Upper lobe of left lung (tissue), 4 donors: ENCODE measurements at regions not wholly inside any gene's neighbourhood (a gene's known extent, or its start where the extent isn't known, plus 50 kb on each side); places are given as distances from the start of the nearest gene placed in this dataset.

Experiments
- EP300 ChIP-seq, 4 donors: sonication (generic); formaldehyde crosslinking; IDR thresholded peaks; one replicate each; pipeline ENCODE4 v1.5.1; 2017; ENCODE audit warnings: antibody characterized with exemption in 4 of 4, control low read depth in 2 of 4
- POLR2AphosphoS5 ChIP-seq, 2 donors: sonication (generic); formaldehyde crosslinking; IDR thresholded peaks; one replicate each; pipeline ENCODE4 v1.5.1; 2017; ENCODE audit warnings: antibody characterized with exemption in 2 of 2
- TF ChIP-seq, protein P1 (sequence below), 6 experiments: fragments of 450-650 bp in 4 of 6; fragments of 200-600 bp in 2 of 6; sonication (generic) in 2 of 6; IDR thresholded peaks; one replicate each; pipeline ENCODE4 v1.5.1; 2016 to 2019; ENCODE audit warnings: antibody characterized with exemption in 6 of 6

DNA sequence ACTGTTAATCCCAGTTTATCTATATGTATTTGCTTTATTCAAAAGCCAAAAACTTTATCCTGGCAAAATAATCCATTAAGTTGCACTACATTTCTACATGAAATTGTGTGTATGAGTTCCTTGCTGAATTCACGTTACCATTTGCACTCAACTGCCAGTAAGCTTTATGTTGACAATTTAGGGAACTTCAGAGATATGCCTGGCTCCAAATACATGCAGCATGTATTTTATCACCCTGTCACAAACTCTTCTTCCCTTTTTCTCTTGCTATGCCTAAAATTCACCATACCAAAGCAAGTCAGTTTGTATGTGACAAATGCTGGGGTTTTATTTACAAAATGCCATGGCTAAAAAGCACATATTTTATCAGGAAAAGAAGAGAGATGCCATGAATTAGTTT, 157.6 kb upstream of the CDH2 start:
- TF ChIP-seq, protein P1, sequence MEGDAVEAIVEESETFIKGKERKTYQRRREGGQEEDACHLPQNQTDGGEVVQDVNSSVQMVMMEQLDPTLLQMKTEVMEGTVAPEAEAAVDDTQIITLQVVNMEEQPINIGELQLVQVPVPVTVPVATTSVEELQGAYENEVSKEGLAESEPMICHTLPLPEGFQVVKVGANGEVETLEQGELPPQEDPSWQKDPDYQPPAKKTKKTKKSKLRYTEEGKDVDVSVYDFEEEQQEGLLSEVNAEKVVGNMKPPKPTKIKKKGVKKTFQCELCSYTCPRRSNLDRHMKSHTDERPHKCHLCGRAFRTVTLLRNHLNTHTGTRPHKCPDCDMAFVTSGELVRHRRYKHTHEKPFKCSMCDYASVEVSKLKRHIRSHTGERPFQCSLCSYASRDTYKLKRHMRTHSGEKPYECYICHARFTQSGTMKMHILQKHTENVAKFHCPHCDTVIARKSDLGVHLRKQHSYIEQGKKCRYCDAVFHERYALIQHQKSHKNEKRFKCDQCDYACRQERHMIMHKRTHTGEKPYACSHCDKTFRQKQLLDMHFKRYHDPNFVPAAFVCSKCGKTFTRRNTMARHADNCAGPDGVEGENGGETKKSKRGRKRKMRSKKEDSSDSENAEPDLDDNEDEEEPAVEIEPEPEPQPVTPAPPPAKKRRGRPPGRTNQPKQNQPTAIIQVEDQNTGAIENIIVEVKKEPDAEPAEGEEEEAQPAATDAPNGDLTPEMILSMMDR (IDR thresholded peaks at IDR 0.05), result no peak
- TF ChIP-seq POLR2AphosphoS5 (IDR thresholded peaks at IDR 0.05) (no peak), EP300 (IDR thresholded peaks at IDR 0.05) (no peak)
